ENCODE measurements at regions not wholly inside any gene's neighbourhood (a gene's known extent, or its start where the extent isn't known, plus 50 kb on each side); places are given as distances from the start of the nearest gene placed in this dataset.

GRCh38 chrX:117325706-117326105 is 790.9 kb downstream of the KLHL13 start:
- TF ChIP-seq, protein P1, sequence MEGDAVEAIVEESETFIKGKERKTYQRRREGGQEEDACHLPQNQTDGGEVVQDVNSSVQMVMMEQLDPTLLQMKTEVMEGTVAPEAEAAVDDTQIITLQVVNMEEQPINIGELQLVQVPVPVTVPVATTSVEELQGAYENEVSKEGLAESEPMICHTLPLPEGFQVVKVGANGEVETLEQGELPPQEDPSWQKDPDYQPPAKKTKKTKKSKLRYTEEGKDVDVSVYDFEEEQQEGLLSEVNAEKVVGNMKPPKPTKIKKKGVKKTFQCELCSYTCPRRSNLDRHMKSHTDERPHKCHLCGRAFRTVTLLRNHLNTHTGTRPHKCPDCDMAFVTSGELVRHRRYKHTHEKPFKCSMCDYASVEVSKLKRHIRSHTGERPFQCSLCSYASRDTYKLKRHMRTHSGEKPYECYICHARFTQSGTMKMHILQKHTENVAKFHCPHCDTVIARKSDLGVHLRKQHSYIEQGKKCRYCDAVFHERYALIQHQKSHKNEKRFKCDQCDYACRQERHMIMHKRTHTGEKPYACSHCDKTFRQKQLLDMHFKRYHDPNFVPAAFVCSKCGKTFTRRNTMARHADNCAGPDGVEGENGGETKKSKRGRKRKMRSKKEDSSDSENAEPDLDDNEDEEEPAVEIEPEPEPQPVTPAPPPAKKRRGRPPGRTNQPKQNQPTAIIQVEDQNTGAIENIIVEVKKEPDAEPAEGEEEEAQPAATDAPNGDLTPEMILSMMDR (conservative IDR thresholded peaks at IDR 0.05; ENCODE audit: low read depth, low read length): no peak
- TF ChIP-seq EZH2 (IDR thresholded peaks at IDR 0.05; ENCODE audit: borderline replicate concordance, low read depth, low read length, poor library complexity, severe bottlenecking): no peak

Measured in A673 (cell line).